ENCODE measurements at regions not wholly inside any gene's neighbourhood (a gene's known extent, or its start where the extent isn't known, plus 50 kb on each side); places are given as distances from the start of the nearest gene placed in this dataset.

DNA sequence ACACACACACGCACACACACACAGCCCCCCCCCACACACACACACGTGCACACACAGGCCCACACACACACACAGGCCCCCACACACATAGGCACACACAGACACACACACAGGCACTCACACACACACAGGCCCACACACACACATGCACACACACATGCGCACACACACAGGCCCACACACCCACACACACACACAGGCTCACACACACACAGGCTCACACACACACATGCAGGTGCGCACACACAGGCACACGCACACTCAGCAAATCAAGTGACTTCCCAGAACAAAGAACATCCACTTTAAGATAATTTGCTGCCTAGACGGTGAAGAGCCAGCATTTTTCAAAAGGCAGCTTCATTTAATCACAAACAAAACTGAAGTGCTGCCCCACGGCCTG, 78.5 kb upstream of the FBRSL1 start:
- no peak overlapping the region for H3K4me3 ChIP-seq (ENCODE audit: control insufficient read depth, low read depth, low read length)
- DNase-seq (ENCODE audit: low read depth) = no peak
- TF ChIP-seq, protein P1, sequence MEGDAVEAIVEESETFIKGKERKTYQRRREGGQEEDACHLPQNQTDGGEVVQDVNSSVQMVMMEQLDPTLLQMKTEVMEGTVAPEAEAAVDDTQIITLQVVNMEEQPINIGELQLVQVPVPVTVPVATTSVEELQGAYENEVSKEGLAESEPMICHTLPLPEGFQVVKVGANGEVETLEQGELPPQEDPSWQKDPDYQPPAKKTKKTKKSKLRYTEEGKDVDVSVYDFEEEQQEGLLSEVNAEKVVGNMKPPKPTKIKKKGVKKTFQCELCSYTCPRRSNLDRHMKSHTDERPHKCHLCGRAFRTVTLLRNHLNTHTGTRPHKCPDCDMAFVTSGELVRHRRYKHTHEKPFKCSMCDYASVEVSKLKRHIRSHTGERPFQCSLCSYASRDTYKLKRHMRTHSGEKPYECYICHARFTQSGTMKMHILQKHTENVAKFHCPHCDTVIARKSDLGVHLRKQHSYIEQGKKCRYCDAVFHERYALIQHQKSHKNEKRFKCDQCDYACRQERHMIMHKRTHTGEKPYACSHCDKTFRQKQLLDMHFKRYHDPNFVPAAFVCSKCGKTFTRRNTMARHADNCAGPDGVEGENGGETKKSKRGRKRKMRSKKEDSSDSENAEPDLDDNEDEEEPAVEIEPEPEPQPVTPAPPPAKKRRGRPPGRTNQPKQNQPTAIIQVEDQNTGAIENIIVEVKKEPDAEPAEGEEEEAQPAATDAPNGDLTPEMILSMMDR (conservative IDR thresholded peaks at IDR 0.05; ENCODE audit: control insufficient read depth, insufficient read depth, low read depth, low read length) = no peak

DNA sequence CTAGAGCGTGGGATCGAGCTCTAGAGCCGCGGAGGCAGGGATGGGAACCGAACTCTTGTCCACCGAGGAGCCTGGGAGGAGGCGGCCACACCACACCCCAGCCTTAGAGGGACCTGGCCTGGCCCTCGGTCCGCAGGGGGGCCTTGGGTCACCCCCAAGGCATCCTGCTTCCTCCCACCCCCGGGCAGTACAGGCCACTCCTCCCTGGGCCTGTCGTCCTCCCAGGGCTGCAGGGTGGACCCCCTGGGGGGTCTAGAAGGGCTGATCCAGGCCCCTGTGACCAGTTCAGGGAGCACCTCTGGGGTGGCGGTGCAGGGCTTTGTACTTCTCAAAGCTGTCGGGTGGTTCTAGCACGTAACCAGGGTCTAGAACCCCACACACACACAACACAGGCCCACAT, 79.1 kb upstream of the FBRSL1 start:
- TF ChIP-seq, protein P1 (conservative IDR thresholded peaks at IDR 0.05; ENCODE audit: control insufficient read depth, insufficient read depth, low read depth, low read length) = no peak
- DNase-seq (ENCODE audit: low read depth) = no peak
- no peak overlapping the region for H3K4me3 ChIP-seq (ENCODE audit: control insufficient read depth, low read depth, low read length)

DNA sequence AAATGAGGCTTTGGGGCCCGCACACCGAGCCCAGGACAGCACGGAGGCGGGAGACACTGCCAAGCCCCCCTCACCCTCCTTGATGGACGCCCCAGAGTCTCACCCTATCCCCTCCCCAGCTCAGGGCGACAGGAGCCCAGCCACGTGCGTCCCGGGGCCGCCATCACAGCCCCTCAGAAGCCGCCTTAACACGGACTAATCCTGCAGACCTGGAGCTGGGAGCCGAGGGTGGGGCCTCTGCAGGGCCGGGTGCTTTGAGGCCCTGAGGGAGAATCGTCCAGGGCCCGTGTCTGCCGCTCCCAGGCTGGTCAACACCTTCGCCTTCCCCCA, 79.7 kb upstream of the FBRSL1 start:
- DNase-seq (ENCODE audit: low read depth) = no peak
- TF ChIP-seq, protein P1 (conservative IDR thresholded peaks at IDR 0.05; ENCODE audit: control insufficient read depth, insufficient read depth, low read depth, low read length) = no peak
- no peak overlapping the region for H3K4me3 ChIP-seq (ENCODE audit: control insufficient read depth, low read depth, low read length)

DNA sequence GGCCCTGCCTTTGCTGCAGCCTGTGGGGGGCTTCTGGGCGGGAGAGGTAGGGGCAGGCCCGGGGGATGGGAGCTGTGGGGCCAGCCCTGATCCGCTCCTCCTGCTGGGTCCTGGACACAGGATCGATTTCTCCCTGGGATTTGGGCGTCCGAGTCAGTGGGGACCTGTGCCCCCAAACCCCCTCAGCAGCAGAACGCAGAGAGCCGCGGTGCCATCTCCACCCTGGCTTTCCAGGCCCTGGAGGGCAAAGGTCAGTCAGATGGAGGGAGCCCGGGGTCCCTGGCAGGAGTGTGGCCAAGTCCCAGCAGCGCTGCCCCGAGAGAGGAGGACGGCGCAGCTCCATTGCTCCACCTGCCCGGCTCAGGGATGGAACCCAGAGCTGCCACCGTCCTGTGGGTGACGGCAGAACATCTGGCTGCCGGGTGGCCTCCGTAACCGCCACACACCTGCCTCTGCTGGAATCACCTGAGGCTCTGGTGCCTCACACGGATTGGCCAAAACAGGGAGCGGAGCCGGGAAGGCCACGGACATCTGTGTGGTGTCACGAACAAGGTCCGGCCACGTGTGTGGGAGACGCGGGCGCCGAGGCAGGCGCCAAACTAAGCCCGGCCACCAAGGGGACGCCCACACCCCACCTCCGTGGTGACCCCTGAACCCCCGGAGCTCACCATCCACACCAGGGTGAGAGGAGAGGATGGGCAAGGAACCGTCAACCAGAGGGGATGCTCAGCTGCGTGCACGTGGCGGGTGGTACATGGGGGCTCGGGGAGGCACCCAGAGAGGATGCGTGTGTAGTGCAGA, 80.3 kb upstream of the FBRSL1 start:
- TF ChIP-seq, protein P1 (conservative IDR thresholded peaks at IDR 0.05; ENCODE audit: control insufficient read depth, insufficient read depth, low read depth, low read length) = no peak
- no peak overlapping the region for H3K4me3 ChIP-seq (ENCODE audit: control insufficient read depth, low read depth, low read length)
- no peak for DNase-seq (ENCODE audit: low read depth)

DNA sequence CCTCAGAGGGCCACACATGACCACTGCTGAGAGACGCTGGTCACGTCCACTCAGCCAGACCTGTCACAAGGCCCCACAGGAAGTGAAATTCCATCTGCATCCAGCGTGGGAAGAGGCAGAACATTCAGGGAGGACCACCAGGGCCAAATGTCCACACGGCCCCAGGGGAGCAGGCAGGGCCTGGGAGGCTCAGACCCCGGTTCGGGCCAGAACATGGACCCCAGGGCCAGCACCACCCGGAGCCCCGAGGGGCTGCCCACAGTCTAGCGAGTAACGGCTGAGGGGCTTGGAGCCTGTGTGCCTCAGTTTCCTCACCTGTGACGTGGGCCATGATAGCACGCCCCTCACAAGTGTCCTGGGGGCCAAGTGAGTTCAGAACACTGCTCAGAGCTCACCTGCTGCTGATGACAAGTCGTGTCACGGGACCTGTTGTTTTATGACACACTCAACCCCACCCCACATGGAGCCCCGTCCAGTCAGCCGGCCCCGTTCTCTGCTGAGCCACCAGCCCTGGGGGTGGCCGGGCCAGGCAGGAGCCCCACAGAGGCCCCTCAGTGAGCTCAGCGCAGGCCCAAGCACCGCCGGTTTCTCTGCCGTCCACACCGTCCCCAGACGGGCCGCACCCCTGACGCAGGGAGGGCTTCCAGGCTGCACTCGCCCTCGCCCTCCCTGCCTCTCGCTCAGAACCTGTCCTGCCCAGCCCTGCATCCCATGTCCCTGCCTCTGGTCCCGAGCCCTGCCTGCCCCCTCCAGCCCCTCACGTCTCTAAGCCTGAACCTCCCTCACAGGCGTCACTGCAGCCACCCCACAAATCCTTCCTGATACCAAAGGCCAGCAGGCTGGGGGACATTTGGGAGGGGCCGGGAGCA, 79.5 kb upstream of the GALNT9 start:
- H3K4me3 ChIP-seq (ENCODE audit: control insufficient read depth, low read depth, low read length) = no peak overlapping the region
- no peak for DNase-seq (ENCODE audit: low read depth)
- TF ChIP-seq, protein P1 (conservative IDR thresholded peaks at IDR 0.05; ENCODE audit: control insufficient read depth, insufficient read depth, low read depth, low read length) = no peak

DNA sequence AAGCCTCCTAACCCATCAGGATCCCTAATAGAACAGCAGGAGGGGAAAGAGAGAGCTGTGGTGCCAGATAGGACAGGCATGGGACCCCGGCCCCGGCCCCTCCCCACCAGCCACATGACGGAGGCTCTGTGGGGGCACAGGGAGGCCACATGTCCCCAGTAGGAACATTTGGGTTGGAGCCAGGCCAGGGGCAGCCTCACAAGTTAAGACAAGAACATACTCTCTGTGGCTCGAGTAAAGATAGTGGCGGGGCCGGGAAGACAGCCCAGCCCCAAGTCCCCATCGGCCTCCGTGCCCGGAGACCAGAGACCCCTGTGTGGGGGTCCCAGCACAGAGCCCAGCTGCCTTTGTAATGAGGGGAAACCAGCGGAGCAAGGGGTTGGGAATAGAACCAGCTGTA, 78.6 kb upstream of the GALNT9 start:
- H3K4me3 ChIP-seq (ENCODE audit: control insufficient read depth, low read depth, low read length) = no peak overlapping the region
- no peak for DNase-seq (ENCODE audit: low read depth)
- TF ChIP-seq, protein P1 (conservative IDR thresholded peaks at IDR 0.05; ENCODE audit: control insufficient read depth, insufficient read depth, low read depth, low read length) = no peak

Measured in fibroblast of mammary gland (primary cell).